Medulla oblongata (tissue), 1 donor: ENCODE measurements at regions not wholly inside any gene's neighbourhood (a gene's known extent, or its start where the extent isn't known, plus 50 kb on each side); places are given as distances from the start of the nearest gene placed in this dataset.
"Not testable (repeated sequence)": the region's sequence is repeated elsewhere in the genome, so short reads cannot be mapped to it uniquely, and the experiment has no call there.

Source experiments
- DNase-seq: peaks from one replicate; pipeline ENCODE4 v3.0.0-alpha.2; 2015; ENCODE audit errors: extremely low spot score

DNA sequence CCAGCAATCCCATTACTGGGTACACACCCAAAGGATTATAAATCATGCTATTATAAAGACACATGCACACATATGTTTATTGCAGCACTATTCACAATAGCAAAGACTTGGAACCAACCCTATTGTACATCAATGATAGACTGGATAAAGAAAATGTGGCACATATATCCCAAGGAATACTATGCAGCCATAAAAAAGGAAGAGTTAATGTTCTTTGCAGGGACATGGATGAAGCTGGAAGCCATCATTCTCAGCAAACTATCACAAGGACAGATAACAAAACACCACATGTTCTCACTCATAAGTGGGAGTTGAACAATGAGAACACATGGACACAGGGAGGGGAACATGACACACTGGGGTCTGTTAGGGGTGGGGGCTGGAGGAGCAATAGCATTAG, 177.2 kb upstream of the TBX18 start:
- DNase-seq = not testable (repeated sequence)

DNA sequence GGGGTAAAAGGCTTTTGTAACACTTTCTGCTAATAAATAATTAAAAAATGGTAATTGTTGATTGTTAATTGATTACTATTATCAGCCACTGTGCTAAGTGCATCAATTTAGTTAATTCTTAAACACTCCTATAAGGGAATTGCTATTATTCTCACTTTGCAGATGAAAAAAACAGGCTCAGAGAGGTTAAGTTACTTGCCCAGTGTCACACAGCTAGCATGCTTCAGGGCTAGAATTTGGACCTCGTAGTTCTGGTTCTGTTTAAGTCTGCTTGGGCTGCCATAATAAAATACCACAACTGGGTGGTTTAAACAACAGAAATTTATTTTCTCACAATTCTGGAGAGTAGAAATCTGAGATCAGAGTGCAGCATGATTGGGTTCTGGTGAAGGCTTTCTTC, 164.8 kb upstream of the TBX18 start:
- DNase-seq = no peak

DNA sequence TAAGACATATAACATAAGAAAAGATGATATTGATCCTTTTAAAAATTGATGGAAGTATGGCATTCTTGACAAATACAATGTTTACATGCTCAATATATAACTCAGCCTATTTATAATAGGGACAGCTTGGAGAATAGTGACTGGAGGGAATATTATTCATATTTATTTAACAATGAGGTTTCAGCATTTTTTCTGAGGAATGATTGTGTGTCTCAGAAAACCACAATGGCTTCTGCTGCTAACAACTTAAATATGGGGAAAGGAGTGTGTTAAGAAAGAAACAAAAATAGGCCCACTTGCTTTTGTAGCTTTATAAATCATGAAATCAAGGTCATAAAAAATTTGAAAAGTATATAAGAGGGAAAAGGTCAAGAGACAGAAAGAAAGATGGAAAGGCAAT, 163.2 kb upstream of the TBX18 start:
- no peak for DNase-seq

DNA sequence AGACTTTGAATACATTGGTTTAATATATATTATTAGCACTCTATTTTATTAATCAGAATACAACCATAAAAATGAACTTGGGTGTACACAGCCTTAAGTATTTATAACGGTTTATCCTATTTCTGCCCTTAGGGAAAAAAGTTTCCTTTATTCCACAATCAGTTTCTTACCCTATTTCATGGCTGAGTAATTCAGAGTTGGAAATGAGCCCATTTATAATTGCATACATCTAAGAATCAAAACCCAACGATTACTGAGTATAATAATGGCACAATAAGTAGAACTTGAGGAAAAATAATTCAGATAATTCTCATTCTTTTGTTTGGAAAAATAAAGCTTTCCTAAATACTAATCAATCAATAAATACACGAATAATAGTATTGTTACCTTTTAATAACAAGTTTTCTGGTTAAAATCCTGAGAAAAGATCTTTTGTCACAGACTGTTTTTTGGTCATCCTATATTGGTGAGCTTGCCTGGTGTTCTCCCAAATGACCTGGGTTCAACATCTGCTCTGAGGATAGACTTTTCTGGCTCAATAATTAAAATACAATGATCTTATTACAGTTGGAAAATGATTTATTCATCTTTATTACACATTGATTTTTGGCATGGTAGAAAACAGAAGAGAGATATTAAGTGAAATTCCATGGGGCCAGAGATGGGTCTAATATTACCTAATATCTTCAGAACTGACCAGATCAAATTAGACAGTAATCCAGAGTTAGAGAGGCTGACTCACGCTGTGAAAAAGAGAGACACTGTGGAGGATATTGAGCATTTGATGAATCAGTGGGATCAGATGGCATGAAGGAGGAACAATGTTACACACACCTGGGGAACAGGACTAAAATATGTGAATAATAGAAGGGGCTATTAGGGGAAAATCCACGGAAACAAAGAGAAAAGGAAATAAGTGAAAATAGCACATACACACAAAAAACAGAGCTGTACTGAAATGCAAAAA, 162.1 kb upstream of the TBX18 start:
- no peak for DNase-seq

DNA sequence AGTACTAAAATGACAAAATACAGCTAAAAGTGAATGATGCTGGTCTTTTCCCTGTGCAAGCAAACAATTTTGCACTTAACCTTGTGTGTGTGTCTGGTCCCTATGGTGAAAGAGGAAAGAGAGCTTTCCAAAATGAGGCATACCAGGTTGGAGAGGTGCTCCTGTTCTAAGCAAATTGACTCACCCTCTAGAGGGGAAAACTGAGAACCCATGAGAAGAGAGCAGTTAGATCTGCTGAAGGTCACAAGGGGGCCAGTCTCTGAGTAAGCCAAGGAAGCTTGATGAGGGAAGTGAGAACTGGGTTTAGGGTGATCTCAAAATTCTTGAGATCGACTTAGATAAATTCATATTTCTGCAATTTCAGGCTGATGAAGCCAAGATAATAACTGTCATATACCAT, 157.5 kb upstream of the TBX18 start:
- DNase-seq = no peak

DNA sequence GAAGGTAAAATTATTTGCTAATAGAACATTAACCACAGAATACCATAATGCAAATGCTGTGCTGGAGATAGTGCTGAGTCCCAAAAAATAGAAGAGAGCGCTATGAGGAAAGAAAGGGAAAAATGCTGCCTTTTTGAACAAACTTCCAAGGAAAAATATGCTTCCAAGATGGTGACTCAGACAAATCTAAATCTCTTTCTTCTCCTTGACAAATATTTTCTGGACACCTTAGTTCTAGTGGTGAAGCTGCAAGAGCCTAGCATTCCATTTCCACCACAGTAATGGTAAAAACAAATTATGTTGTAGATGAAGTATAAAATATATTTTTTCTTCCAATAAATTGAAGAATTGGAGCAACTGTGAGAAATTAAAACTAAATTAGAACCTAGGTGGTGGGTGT, 155.6 kb upstream of the TBX18 start:
- no peak for DNase-seq

DNA sequence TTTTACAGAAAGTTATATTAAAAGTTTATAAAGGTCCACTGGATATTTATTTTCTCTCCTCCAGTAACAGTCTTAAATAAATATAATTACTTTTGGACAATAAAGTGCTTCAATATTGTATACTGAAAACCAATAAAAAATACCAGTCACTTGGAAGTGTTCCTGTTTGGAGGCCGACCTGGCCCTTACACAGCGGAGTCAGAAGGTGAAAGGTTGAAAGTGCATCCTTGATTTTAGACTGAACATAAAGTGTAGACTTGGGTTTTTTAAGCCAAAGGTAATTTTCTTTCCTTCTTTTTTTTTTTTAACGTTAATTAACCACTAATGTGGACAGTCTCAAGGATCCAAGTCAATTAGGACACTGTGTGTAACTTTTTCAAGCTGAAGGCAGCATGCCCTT, 152.3 kb upstream of the TBX18 start:
- DNase-seq = no peak

DNA sequence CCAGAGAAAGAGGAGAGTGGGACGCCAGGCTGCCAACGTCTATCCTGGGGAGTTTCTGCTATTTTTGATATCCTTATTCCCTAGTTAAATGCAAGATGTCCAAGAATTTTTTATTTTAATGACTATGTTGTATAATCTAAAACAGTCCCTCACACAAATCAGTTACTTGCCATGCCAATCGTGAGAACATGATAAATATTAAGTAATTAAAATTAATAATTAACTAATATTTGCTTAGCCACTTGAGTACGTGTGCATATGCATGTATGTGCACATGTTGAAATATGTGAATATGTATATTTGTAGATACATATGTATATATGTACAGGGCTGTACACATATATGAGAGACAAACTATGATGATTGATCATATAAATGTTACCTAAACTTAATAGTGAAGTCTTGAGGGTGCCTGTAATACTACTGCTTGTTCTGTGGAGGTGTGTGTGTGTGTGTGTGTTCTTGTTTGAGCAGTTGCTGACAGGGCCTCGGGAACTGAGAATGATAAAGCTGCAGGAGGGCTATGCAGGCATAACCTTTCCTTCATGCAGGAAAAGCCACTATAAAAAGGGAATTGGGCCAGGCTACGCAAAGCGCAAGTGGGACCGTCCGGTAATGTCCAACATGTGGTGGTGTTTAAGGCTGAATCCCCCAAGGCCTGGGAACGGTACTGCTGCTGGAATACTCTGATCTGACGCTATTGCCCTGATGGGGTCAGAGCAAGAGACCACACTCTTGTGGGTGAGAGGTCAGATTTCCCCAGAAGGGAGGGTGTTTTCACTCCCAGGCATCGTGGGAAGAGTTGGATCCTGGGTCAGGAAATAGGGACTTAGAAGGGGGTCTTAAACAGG, 148.3 kb upstream of the TBX18 start:
- no peak for DNase-seq

DNA sequence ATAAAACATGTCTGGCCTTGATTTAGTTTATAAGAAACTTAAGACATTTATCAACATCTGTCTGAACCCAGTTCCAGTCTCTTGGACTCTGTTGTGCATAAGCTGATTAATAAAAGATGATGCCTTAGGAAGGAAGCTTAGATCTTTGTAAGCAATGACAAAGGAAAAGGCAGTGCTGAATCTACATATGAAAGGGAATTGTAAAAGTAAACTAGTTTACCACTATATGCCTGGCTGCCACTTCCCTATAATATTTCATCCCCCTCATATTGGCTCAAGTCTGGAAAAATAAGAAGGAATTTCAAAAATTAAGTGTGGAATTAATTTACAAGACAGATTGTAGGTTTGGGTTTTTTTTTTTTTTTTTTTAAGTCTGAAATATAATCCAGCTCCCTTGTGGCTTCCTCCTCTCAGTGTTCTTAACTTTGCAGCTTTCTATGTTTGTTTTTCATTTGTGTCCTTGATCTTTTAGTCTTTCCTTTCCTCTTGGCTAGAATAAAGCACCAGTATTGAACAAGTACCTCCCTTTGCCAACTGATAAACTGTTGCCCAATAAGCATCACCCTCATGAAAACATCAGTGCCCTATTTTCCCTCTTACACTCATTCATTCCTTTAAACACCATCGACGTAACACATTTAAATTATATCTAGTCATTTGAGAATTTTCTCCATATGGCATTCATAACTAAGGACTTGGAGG, 146.7 kb upstream of the TBX18 start:
- DNase-seq = no peak

DNA sequence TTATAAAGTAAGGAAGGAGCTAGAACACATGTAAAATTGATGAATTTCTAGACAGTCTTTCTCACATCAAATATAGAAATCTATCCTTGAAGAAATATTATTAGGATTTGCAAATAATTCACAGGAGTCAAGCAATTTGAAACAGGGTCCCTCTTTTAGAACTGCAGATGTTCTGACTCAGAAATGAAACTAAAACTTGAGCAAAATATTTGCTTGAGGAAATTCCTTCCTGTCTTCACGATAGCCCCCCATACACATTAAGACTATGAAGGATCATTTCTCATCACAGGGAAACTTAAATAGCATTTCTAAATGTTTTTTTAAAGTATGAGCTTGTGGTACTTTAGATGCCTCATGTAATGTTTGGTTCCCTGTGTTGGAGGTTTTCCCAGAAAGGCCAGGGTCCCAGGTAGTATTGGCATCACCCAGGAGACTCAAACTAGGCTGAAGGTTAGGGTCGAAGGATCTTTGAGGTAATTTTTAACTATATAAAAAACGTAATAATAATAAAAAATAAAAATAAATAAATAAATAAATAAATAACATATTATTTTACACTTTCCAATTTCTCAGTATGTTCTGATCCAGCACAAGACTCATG, 144.0 kb upstream of the TBX18 start:
- DNase-seq = no peak

DNA sequence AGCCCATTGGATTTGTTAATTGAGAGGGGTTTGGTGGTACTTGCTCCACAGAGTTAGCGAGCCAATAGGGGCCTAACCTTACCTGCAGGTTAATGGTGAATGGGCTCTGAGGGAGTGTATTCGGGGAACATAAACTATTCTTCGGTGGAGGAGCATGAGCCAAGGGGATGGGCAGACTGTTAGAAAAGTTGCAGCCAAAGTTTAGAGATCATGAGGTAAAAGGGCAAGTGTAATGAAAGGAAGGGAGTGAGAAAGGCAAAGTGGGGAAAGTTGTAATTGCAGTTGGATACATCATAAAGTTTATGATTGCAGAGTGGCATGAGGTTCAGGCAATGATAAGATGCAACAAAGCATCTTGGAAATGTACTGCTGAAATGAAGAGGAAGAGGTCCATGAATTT, 142.1 kb upstream of the TBX18 start:
- no peak for DNase-seq

DNA sequence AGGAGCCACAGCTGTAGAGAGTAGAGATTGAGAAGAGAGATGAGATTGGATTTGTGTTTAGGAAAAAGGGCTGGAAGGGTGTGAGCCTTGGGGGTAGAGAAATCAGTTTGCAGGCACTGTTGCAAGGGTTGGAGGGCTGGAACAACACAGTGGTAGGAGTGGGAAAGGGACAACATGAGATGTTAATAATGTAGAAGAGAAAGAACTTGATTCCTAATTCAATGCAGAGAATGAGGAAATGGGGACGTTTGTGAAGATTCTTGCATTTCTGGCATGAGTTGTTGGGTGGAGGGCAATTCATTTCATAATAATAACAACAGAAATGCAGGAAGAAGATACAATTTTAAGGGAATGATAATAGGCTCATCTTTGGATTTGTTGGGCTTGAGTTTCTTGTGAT, 141.4 kb upstream of the TBX18 start:
- no peak for DNase-seq

DNA sequence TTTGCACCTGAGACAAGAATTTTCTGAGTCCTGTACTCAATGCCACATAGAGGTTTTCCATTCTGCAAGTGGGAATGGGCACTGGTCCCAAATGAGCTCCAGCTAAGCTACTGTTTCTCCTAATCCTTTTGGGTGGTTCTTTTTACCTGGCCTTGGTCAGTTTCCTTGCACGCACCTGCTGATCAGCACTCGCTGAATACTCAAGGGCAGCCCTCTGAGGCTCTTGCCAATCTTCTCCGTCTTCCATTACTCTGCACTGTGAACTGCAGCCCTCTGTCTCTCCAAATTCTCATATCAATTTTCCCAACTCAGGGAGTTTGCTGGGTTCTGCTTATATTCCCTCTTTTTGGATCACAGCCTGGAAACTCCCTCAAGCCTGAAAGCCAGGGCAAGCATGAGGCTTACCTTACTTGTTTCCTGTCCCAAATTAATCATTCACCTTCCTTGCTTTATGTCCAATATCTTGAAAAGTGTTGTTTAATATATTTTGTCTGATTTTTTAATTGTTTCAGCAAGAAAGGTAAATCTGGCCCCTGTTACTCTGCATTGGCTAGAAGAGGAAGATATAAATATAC, 138.0 kb upstream of the TBX18 start:
- DNase-seq = no peak

DNA sequence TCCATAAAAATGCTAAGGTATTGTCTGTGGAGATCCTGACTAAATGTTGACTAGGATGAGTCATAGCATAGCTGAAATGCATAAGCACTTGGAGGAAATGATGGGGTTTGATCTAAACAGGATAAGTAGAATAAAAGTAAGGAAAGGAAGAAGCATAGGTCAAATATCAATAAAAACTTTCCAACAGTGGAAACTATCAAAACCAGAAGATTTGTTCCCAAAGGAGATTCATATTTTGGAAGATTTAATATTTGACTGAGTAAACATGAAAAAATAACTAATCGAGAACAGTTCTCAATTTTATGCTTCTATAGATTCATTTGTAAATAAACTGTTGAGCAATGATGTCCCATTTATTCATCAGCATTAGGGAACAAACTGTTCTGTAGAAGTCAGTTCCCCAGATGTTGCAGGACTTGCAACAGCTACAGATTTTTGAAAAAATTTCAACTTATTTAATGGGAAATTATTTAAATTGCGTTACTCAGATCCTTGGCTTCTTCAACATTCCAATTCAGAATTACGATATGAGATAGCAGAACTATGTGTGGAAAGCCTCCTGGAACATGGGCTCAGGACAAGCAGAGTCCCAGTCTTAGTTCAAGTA, 133.7 kb upstream of the TBX18 start:
- no peak for DNase-seq

DNA sequence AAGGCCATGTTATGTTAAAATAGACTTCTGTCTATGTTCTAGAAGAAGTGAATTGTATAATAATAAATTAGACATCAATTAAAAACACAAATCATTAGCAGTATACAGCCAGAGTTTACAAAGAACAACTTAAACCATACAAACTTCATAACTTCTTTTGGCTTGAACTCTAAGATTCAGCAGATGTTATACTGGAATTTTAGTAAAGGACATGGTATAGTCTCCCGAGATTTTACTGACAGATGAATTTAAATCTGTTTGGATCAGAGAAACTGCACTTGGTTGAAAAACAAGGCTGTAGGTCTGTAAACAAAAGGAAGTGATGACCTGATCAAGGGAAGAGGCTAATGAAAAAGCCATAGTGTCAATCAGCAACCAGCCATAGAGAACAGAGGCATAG, 132.6 kb upstream of the TBX18 start:
- no peak for DNase-seq

DNA sequence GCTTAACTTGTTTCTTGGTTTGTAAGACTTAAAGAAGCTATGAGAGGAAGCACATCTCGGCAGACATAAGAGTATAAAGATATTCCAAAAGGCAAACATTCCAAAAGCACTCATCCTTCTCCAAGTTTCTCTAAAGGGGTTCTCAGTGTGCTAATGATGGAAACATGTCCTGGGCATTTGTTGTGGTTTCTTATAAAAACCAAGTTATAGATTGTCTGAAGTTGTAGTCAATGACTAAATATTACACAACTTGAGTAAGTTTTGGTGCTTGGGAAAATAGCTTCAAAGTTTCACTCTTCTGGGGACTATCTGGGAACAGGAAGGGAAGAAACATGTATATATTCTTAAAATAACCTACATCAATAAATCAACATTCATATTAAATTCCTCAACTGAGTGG, 128.3 kb upstream of the TBX18 start:
- no peak for DNase-seq

DNA sequence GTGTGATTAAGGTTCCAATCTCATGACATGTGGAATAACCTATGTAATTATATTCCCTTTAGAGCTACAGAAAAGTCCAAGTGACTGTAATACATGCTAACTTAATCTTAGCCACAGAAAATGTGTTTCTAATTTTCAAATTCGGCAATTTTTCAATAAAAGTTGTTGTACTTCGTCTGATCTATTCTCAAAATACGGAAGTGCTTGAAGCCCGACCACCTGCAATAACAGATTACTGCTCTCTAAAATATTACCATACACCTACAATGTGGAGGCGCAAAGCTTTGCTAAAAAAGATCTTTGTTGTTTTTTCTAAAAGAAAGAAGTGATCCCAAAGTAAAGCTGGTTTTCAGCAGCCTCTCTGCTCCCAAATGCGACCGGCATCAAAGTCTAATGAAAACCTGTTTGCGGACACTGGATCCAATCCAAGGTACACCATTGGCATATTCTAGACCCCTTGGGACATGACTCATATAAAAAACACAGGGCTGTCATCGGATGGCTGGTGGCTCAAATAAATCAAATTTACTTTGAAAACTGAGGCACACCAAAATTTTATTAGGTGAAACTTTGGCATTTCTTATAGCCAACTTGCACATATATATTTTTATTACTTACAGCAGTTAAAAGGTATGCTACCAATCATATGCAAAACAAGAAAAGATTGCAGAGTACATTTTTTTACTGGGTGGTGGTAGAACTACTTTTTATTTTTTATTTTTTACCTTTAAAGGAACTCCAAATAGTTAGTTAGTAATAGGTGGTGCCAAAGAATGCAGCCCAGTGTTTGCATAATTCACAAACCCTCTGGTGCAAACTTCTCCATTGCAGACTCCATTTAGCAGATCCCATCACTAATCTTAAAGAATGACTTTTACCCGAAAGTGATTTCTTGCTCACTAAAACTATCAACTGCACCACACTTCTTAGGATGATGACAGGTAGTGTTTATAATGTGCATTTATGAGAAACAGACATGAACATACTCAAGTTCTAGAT, 118.7 kb upstream of the TBX18 start:
- DNase-seq = no peak

DNA sequence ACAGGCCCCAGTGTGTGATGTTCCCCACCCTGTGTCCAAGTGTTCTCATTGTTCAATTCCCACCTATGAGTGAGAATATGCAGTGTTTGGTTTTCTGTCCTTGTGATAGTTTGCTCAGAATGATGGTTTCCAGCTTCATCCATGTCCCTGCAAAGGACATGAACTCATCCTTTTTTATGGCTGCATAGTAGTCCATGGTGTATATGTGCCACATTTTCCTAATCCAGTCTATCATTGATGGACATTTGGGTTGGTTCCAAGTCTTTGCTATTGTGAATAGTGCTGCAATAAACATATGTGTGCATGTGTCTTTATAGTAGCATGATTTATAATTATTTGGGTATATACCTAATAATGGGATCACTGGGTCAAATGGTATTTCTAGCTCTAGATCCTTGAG, 115.0 kb upstream of the TBX18 start:
- DNase-seq = not testable (repeated sequence)

DNA sequence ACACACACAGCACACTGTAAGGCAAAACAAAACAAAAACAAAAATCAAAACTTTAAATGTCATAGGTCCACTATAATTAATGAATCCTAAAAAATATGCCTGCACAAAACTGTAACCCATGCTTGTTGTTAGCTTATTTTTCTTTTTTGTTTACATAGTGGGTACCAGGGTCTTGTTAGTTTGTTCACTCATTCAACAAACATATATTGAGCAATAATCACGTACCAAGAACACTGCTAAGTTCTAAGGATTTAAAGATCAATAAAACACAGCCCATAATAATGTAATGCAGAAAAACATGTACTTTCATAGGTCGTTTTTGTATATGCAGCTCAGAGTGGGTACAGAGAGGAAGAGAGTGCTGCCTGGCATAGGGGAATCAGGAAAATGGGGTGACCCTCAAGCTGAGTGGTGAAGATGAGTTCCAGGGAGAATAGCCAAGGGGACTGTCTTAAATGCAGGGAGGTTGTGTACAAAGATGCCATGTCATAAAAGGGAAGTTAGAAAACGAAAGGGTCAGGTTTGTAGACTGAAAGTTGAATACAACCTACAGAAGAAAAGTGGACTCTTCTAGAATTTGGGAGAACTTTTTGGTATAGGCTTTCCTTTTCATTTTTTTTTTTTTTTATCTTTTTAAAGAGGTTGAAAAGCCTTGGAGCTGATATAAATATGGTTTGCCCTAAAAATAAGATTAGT, 113.3 kb upstream of the TBX18 start:
- DNase-seq = no peak
